Suprapubic skin (tissue), 4 donors: ENCODE measurements at regions not wholly inside any gene's neighbourhood (a gene's known extent, or its start where the extent isn't known, plus 50 kb on each side); places are given as distances from the start of the nearest gene placed in this dataset.
"Not testable (repeated sequence)": the region's sequence is repeated elsewhere in the genome, so short reads cannot be mapped to it uniquely, and the experiment has no call there.

Source experiments
- DNase-seq, 2 donors: peaks; one replicate each; pipeline ENCODE4 v3.0.0-alpha.2; 2019; ENCODE audit warnings: low spot score in 2 of 2
- H3K27ac ChIP-seq: fragments of 200-600 bp; sonication (generic); one replicate; pipeline ENCODE4 v1.5.1; 2019
- H3K27me3 ChIP-seq: fragments of 200-600 bp; sonication (generic); one replicate; pipeline ENCODE4 v1.5.1; 2019
- H3K36me3 ChIP-seq: fragments of 200-600 bp; sonication (generic); one replicate; pipeline ENCODE4 v1.5.1; 2019
- H3K4me1 ChIP-seq: fragments of 200-600 bp; sonication (generic); one replicate; pipeline ENCODE4 v1.5.1; 2019
- H3K4me3 ChIP-seq: fragments of 200-600 bp; sonication (generic); one replicate; pipeline ENCODE4 v1.5.1; 2019; ENCODE audit warnings: mild to moderate bottlenecking
- H3K9me3 ChIP-seq: fragments of 200-600 bp; sonication (generic); one replicate; pipeline ENCODE4 v1.5.1; 2019
- CTCF ChIP-seq, 2 donors: fragments of 200-600 bp in 1 of 2; fragments of 450-650 bp in 1 of 2; sonication (generic) in 1 of 2; IDR thresholded peaks; one replicate each; pipeline ENCODE4 v1.5.1; 2016 to 2019; ENCODE audit warnings: antibody characterized with exemption in 2 of 2, mild to moderate bottlenecking in 1 of 2, moderate library complexity in 1 of 2
- EP300 ChIP-seq: sonication (generic); formaldehyde crosslinking; IDR thresholded peaks from one replicate; pipeline ENCODE4 v1.6.1; 2017; ENCODE audit warnings: antibody characterized with exemption
- POLR2A ChIP-seq, 2 donors: fragments of 450-650 bp; IDR thresholded peaks; one replicate each; pipeline ENCODE4 v1.6.1; 2017; ENCODE audit warnings: antibody characterized with exemption in 2 of 2, mild to moderate bottlenecking in 2 of 2, moderate library complexity in 2 of 2
- POLR2AphosphoS5 ChIP-seq, 3 donors: sonication (generic); formaldehyde crosslinking; IDR thresholded peaks; one replicate each; pipeline ENCODE4 v1.6.1; 2017; ENCODE audit warnings: antibody characterized with exemption in 3 of 3
- WGBS: methylation state at CpG from one replicate; pipeline ENCODE4 v1.1.5; 2018; 5-methylcytosine and 5-hydroxymethylcytosine counted together

GRCh38 chr2:88396209-88396608 lies 56.3 kb downstream of the FOXI3 start:
- H3K9me3 ChIP-seq: no peaks in the 10 kb centered on the region
- WGBS: 88% methylated on average over 4 of the region's 4 CpGs
- no peaks in the 10 kb centered on the region for H3K36me3 ChIP-seq
- no peak for DNase-seq
- TF ChIP-seq CTCF (IDR thresholded peaks at IDR 0.05): no peak
- TF ChIP-seq POLR2AphosphoS5 (IDR thresholded peaks at IDR 0.05): no peak
- TF ChIP-seq EP300: no peak
- TF ChIP-seq POLR2A (IDR thresholded peaks at IDR 0.05): no peak
- no peaks in the 10 kb centered on the region for H3K27me3 ChIP-seq
- no peak overlapping the region for H3K4me3 ChIP-seq
- no peaks in the 10 kb centered on the region for H3K4me1 ChIP-seq
- no peak overlapping the region for H3K27ac ChIP-seq

GRCh38 chr2:88377641-88377991 lies 74.9 kb downstream of the FOXI3 start:
- TF ChIP-seq POLR2AphosphoS5 (IDR thresholded peaks at IDR 0.05): no peak
- no peak for TF ChIP-seq POLR2A (IDR thresholded peaks at IDR 0.05)
- no peak for TF ChIP-seq CTCF (IDR thresholded peaks at IDR 0.05)
- TF ChIP-seq EP300: no peak
- no peaks in the 10 kb centered on the region for H3K4me1 ChIP-seq
- WGBS: 32% methylated on average over 1 of the region's 1 CpG

GRCh38 chr2:88372042-88372441 lies 80.5 kb downstream of the FOXI3 start:
- H3K36me3 ChIP-seq: no peaks in the 10 kb centered on the region
- 82% methylated on average over 3 of the region's 3 CpGs for WGBS
- TF ChIP-seq EP300 (no peak), POLR2AphosphoS5 (IDR thresholded peaks at IDR 0.05) (no peak), POLR2A (IDR thresholded peaks at IDR 0.05) (no peak), CTCF (IDR thresholded peaks at IDR 0.05) (no peak)
- no peaks in the 10 kb centered on the region for H3K27me3 ChIP-seq
- no peak overlapping the region for H3K4me3 ChIP-seq
- H3K27ac ChIP-seq: no peak overlapping the region
- H3K9me3 ChIP-seq: peaks cover 4% of the 10 kb centered on the region
- DNase-seq: no peak
- no peaks in the 10 kb centered on the region for H3K4me1 ChIP-seq

More at GRCh38 chr2:88377641-88377991, 74.9 kb downstream of the FOXI3 start:
- Histone ChIP-seq H3K36me3 (no peaks in the 10 kb centered on the region), H3K4me3 (no peak overlapping the region), H3K9me3 (peaks cover 8% of the 10 kb centered on the region), H3K27me3 (no peaks in the 10 kb centered on the region), H3K27ac (no peak overlapping the region)
- no peak for DNase-seq

GRCh38 chr2:88365408-88365807 lies 87.1 kb downstream of the FOXI3 start:
- 87% methylated on average over 11 of the region's 11 CpGs for whole genome bisulfite sequencing
- DNase-seq, H3K27ac ChIP-seq, H3K27me3 ChIP-seq, H3K4me3 ChIP-seq, H3K36me3 ChIP-seq, H3K9me3 ChIP-seq, H3K4me1 ChIP-seq: not testable (repeated sequence)

- Histone ChIP-seq H3K36me3 (no peaks in the 10 kb centered on the region), H3K4me1 (peaks cover 5% of the 10 kb centered on the region), H3K27me3 (peaks cover 4% of the 10 kb centered on the region), H3K27ac (no peak overlapping the region), H3K4me3 (no peak overlapping the region), H3K9me3 (no peaks in the 10 kb centered on the region)
- DNase-seq: no peak
- no peak for TF ChIP-seq EP300
- no peak for TF ChIP-seq POLR2A (IDR thresholded peaks at IDR 0.05)
- TF ChIP-seq CTCF (IDR thresholded peaks at IDR 0.05): no peak
- no peak for TF ChIP-seq POLR2AphosphoS5 (IDR thresholded peaks at IDR 0.05)
- 57% methylated on average over 2 of the region's 2 CpGs for WGBS
Observed at GRCh38 chr2:88355486-88355885, 97.0 kb downstream of the FOXI3 start.

GRCh38 chr2:88351249-88351601 lies 101.3 kb downstream of the FOXI3 start:
- Histone ChIP-seq H3K27me3 (peaks cover 33% of the 10 kb centered on the region), H3K4me3 (no peak overlapping the region)
- 42% methylated on average over 5 of the region's 5 CpGs for WGBS

More at GRCh38 chr2:88351249-88351601, 101.3 kb downstream of the FOXI3 start:
- Histone ChIP-seq H3K36me3 (no peaks in the 10 kb centered on the region), H3K9me3 (no peaks in the 10 kb centered on the region), H3K4me1 (peaks cover 8% of the 10 kb centered on the region), H3K27ac (no peak overlapping the region)
- DNase-seq: no peak
- TF ChIP-seq POLR2AphosphoS5 (IDR thresholded peaks at IDR 0.05) (no peak), EP300 (no peak), CTCF (IDR thresholded peaks at IDR 0.05) (no peak), POLR2A (IDR thresholded peaks at IDR 0.05) (no peak)
